GM12892 (cell line): ENCODE measurements at regions not wholly inside any gene's neighbourhood (a gene's known extent, or its start where the extent isn't known, plus 50 kb on each side); places are given as distances from the start of the nearest gene placed in this dataset.
A peak's percentile ranks its signal among the peaks of the same experiment; 100 is the strongest.

Experiments used
- DNase-seq: peaks from one replicate; pipeline ENCODE4 v3.0.0; 2011; ENCODE audit not compliant: insufficient read length
- FAIRE-seq: peaks from 2 replicates; lab custom pipeline; 2011; peaks lifted over from hg19 to GRCh38; lab: Jason Lieb, UNC
- POLR2A ChIP-seq: IDR thresholded peaks from 2 replicates; pipeline ENCODE4 v1.6.1; 2011; ENCODE audit warnings: low read depth, low read length, control low read depth
- POLR2AphosphoS5 ChIP-seq: IDR thresholded peaks from 2 replicates; pipeline ENCODE4 v1.6.1; 2011; ENCODE audit warnings: low read depth, low read length, control low read depth
- TAF1 ChIP-seq: IDR thresholded peaks from 2 replicates; pipeline ENCODE4 v1.6.1; 2011; ENCODE audit warnings: low read depth, mild to moderate bottlenecking, control low read depth, low read length, borderline replicate concordance

- TF ChIP-seq TAF1 (no peak), POLR2AphosphoS5 (no peak), POLR2A (no peak)
- FAIRE-seq (no peak), DNase-seq (no peak)
Measured at GRCh38 chr2:164078421-164078820, 342.6 kb upstream of the FIGN start.

GRCh38 chr2:164073101-164074074 is 337.6 kb upstream of the FIGN start:
- no peak for FAIRE-seq
- TF ChIP-seq POLR2AphosphoS5 (no peak), TAF1 (no peak), POLR2A (no peak)

DNA sequence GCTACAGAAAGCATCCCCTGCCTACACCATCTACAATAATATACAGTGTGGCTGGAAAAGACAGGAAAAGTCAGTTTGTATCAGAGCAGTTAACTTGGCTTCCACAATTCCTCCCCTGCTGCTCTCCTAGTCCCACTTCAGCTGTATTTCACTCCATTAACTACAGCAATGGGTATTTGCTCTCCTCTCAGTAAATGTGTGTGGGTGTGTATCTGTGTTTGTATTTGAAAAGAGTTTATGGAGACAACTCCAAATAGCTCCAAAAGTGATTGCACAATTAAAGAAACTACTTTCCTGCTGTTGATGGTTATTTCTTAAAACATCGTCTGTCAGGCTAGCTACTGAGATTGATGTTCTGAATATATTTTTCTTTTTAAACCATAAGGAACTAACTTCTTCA is 333.7 kb upstream of the FIGN start:
- TF ChIP-seq POLR2AphosphoS5 (no peak), TAF1 (no peak), POLR2A (no peak)
- FAIRE-seq: no peak

More at GRCh38 chr2:164073101-164074074, 337.6 kb upstream of the FIGN start:
- DNase-seq: no peak

DNA sequence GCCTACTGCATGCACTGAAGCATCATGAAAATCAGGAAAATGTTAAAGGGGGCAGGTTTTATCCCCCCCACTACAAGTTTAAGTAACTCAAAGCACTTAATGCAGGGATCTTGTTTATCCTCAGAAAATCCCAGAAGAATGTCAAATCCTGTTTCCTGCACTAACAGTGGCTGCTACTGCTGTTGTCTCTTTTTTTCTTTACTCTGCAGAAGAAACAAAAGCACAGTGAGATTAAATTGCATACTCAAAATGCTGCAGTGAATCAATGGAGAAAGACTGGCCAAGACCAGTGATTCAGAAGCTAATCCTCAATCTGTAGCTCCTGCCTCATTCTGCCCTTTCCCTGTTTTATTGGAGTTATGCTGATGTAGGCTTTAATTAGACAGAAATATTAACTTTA is 332.3 kb upstream of the FIGN start:
- FAIRE-seq (no peak), DNase-seq (no peak)
- no peak for TF ChIP-seq POLR2A
- TF ChIP-seq POLR2AphosphoS5: no peak
- no peak for TF ChIP-seq TAF1

More for the DNA sequence above, 333.7 kb upstream of the FIGN start:
- DNase-seq: no peak

GRCh38 chr2:164066095-164066494 is 330.3 kb upstream of the FIGN start:
- TF ChIP-seq TAF1: no peak
- no peak for TF ChIP-seq POLR2AphosphoS5
- no peak for TF ChIP-seq POLR2A
- FAIRE-seq: no peak
- DNase-seq: no peak

- FAIRE-seq: no peak
- no peak for DNase-seq
Measured at GRCh38 chr2:164065038-164065437, 329.2 kb upstream of the FIGN start.

DNA sequence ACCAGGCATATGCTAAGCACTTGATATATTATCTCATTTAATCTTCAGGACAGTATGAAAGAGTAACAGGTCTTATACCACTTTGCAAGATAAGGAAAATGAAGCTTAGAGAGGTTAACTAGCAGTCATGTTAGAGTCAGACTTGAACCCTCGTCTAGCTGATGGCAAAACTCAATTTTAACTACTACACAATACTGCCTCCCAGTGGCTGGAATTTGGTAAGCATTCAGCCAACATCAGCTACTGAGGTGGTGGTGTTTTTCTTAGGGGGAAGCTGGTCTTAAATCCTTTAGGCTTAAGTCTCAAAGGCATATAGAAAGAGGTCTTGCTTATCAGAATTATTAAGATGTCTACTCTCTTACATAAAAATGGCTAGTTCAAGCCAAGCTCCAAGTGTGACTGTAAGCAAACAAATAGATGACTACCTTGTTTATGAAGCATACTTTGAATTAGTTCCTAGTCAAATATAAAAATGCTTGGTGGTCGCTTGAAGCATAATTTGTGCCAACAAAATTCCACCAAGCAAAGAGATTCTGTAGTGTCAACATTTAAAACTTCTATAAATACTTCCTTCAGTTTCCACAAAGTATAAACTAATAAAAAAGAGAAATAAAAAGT is 325.4 kb upstream of the FIGN start:
- FAIRE-seq: peak; percentile 30
- DNase-seq: peak; percentile 0
- no peak for TF ChIP-seq POLR2A
- no peak for TF ChIP-seq POLR2AphosphoS5
- no peak for TF ChIP-seq TAF1

More at GRCh38 chr2:164065038-164065437, 329.2 kb upstream of the FIGN start:
- TF ChIP-seq POLR2A (no peak), POLR2AphosphoS5 (no peak), TAF1 (no peak)

DNA sequence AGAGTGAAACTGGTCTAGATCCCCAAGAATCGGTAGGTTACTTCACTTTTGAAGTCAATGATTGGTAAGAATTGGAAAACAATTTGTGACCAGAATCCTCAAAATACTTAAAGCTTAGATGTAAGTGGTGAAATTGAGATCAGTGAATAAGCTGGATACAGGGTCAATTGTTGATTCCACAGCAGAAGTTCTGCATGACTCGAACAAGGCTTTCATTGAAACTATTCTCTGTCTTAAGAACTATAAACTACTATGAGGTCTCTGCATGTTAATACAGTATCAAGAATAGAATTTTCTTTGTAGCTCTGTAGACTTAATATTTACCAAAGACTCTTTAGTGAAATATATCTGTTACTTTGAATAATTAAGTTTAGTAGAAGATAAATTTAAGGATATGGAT is 324.2 kb upstream of the FIGN start:
- no peak for TF ChIP-seq POLR2A
- no peak for TF ChIP-seq TAF1
- TF ChIP-seq POLR2AphosphoS5: no peak
- DNase-seq (no peak), FAIRE-seq (no peak)

- no peak for TF ChIP-seq POLR2A
- no peak for TF ChIP-seq POLR2AphosphoS5
- no peak for TF ChIP-seq TAF1
- FAIRE-seq: no peak
- no peak for DNase-seq
Measured at GRCh38 chr2:164055623-164056022, 319.8 kb upstream of the FIGN start.

DNA sequence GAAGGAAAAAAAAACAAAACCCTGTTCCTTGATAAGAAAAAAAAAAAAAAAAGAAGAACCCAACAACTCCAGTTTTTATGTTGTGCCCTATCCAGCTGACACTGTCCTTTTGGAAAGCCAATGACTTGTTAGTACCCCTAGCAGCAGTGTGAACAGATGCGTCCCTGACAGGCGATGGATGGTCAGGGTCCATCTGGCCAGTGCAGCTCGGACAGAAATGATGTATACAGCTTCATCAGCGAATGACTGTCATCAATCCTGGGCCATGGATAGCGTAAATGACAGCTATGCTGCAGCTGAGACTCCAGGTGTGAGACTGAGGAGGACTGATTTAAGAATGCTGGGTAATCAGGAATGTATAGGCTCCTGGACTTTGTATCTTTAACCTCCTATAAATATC is 318.8 kb upstream of the FIGN start:
- FAIRE-seq: no peak
- no peak for TF ChIP-seq POLR2AphosphoS5
- TF ChIP-seq TAF1: no peak
- no peak for TF ChIP-seq POLR2A
- no peak for DNase-seq

GRCh38 chr2:164053021-164053420 is 317.2 kb upstream of the FIGN start:
- no peak for FAIRE-seq
- TF ChIP-seq TAF1 (no peak), POLR2A (no peak), POLR2AphosphoS5 (no peak)
- DNase-seq: no peak

DNA sequence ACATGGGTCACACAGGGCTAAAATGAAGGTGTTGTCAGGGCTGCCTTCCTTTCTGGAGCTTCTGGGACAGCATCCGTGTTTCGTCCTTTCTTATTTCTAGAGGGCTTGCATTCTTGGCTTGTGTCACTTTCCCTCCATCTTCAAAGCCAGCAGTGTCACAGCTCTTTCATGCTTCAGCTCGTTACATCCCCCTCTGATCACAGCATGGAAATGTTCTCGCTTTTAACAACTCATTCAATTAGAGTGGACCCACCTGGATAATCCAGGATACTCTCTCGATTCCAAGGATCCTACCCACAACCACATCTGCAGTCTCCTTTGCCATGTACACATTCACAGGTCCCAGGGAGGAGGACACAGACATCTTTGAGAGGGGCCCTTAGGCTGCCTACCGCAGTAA is 316.2 kb upstream of the FIGN start:
- no peak for FAIRE-seq

More for the DNA sequence above, 316.2 kb upstream of the FIGN start:
- TF ChIP-seq POLR2A (no peak), TAF1 (no peak), POLR2AphosphoS5 (no peak)
- DNase-seq: no peak
